GM10266 (cell line): ENCODE measurements at regions not wholly inside any gene's neighbourhood (a gene's known extent, or its start where the extent isn't known, plus 50 kb on each side); places are given as distances from the start of the nearest gene placed in this dataset.

Experiments
- DNase-seq: peaks from one replicate; pipeline ENCODE4 v3.0.0; 2012; ENCODE audit errors: extremely low spot score
- TF ChIP-seq, protein P1 (sequence below): IDR thresholded peaks from 2 replicates; pipeline ENCODE4 v1.5.1; 2012; ENCODE audit warnings: mild to moderate bottlenecking, low read depth; ENCODE audit not compliant: control insufficient read depth, insufficient read depth; ENCODE audit errors: missing control alignments

DNA sequence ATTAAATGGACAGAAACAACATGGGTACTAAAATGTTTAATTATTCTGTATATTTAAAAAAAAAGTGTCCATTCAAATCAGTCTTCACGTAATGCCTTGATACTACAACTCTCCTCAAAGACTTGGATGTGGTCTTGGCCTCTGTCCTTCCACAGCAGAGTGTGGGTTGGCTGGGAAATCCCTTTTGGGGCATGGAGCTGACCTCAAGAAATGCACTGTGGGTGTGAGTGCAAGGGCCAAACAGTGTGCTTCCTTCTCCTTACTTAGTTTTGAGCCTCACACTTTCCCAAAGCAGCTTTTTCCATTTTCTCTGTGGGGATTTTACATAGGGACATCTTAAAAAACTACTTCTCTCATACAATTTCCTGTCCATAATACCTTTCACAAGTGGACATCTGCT, 607.4 kb downstream of the EFNB2 start:
- TF ChIP-seq, protein P1, sequence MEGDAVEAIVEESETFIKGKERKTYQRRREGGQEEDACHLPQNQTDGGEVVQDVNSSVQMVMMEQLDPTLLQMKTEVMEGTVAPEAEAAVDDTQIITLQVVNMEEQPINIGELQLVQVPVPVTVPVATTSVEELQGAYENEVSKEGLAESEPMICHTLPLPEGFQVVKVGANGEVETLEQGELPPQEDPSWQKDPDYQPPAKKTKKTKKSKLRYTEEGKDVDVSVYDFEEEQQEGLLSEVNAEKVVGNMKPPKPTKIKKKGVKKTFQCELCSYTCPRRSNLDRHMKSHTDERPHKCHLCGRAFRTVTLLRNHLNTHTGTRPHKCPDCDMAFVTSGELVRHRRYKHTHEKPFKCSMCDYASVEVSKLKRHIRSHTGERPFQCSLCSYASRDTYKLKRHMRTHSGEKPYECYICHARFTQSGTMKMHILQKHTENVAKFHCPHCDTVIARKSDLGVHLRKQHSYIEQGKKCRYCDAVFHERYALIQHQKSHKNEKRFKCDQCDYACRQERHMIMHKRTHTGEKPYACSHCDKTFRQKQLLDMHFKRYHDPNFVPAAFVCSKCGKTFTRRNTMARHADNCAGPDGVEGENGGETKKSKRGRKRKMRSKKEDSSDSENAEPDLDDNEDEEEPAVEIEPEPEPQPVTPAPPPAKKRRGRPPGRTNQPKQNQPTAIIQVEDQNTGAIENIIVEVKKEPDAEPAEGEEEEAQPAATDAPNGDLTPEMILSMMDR, result no peak
- no peak for DNase-seq

DNA sequence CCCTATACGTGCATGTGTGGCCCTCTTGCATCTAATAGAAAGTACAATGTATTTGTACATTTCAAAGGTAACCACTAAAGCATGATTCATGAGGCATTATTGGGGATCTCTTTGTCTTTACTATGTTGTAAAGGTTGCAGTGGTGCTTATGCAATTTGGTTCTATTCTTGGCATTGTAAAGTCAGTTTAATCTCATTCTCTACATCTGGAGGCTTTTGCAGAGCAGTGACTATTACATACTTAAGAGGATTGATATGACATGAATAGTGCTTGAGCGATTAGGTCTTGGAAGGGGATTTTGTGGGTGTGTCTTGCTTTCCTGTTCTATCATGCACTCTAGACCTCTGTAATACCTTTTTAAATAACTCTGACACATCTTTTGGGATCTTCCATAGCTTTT, 610.0 kb downstream of the EFNB2 start:
- TF ChIP-seq, protein P1, result no peak
- no peak for DNase-seq

DNA sequence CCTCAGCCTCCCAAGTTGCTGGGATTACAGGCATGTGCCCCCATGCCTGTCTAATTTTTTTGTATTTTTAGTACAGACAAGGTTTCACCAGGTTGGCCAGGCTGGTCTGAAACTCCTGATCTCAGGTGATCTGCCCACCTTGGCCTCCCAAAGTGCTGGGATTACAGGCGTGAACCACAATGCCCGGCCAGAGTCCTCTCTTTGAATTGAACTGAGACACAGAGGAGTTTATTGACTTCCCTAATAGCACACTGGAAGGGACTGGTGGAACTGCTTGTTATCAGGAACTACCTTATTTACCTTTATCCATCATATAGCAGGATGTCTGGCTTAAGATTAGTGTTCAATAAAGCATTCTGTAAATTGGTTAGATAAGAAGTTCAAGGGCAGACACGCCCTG, 613.8 kb downstream of the EFNB2 start:
- TF ChIP-seq, protein P1, result no peak
- no peak for DNase-seq

DNA sequence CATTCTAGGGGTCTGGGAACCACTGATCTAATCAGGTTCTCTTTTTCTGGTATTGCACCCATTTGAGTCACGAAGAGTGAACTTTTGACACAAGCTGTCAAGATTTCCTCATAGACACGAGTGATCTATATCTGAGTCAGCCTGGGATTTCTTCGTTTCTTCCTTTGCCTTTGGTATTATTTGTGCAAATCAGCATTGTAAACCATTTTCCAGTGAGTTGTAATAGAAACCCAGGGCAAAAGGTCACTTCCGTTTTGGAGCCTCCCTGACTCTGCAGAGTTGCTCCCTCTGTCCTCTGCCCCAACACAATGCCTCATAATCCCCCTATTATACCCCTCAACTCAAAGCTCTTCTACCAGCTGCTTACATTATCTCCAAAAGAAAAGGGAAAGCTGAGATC, 615.1 kb downstream of the EFNB2 start:
- no peak for DNase-seq
- TF ChIP-seq, protein P1, result no peak

DNA sequence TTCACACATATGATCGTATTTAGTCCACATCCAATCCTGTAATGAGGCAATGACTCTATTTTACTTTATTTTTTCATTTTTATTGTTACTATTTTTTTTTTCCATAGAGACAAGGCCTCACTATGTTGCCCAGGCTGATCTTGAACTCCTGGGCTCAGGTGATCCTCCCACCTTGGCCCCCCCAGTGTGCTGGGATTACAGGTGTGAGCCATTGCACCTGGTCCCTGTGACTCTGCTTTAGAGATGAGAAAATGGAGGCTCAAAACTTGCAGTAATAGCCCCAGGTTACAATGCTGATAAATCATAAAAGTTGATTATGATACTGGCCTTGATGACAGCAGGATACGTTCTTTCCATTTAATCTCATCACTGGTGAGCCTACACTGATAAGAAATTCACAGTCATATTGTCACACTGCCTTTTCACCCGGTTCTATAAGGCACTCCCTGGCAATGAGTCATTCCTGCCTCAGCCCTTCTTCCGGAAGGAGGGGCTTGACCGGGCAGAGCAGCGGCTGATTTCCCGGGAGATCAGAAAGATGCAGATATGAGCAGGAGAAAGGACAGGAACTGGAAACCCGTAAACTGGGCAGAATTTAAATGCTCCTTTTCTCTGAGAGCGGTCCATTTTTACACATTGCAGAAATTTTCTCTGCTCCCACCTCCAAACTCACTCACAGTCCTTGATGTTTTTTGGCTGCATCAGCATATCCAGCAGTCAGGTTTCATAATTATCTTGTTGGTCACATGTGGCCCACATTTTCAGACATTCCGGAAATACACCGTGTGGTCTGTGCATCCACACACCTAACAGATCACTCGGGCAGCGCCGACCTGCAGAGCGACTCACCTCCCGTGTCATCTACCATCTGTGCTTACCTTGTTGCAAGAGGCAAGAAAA, 616.4 kb downstream of the EFNB2 start:
- DNase-seq, result no peak
- TF ChIP-seq, protein P1, result no peak

DNA sequence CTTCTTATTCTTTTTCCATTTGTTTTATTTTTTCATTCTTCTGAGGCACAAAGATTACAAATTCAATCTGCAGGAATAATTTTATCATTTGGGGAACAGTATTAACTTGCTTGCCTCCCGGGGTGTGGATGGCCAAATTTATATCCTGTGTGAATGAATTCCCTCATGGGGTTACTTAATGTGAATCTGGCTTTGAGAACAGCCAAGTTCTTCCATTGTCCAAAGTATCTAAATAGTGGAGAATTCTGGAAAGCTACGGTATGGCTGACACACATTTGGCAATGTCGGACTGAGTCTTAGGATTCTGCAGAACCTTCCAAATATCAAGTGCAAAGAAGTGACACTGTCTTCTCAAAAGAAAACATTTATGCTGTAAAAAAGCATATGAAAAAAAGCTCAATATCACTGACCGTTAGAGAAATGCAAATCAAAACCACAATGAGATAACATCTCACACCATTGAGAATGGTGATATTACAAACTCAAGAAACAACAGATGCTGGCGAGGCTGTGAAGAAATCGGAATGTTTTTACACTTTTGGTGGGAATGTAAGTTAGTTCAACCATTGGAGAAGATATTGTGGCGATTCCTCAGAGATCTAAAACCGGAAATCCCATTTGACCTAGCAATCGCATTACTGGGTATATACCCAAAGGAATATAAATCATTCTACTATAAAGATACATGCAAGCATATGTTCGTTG, 620.2 kb downstream of the EFNB2 start:
- TF ChIP-seq, protein P1, result no peak
- no peak for DNase-seq
